Activated CD4-positive, CD25-positive, alpha-beta regulatory T cell (primary cell): ENCODE measurements at regions not wholly inside any gene's neighbourhood (a gene's known extent, or its start where the extent isn't known, plus 50 kb on each side); places are given as distances from the start of the nearest gene placed in this dataset.

Source experiments
- DNase-seq, 4 experiments: peaks; one replicate each; lab custom pipeline; 2025; lab: John Stamatoyannopoulos, UW

DNA sequence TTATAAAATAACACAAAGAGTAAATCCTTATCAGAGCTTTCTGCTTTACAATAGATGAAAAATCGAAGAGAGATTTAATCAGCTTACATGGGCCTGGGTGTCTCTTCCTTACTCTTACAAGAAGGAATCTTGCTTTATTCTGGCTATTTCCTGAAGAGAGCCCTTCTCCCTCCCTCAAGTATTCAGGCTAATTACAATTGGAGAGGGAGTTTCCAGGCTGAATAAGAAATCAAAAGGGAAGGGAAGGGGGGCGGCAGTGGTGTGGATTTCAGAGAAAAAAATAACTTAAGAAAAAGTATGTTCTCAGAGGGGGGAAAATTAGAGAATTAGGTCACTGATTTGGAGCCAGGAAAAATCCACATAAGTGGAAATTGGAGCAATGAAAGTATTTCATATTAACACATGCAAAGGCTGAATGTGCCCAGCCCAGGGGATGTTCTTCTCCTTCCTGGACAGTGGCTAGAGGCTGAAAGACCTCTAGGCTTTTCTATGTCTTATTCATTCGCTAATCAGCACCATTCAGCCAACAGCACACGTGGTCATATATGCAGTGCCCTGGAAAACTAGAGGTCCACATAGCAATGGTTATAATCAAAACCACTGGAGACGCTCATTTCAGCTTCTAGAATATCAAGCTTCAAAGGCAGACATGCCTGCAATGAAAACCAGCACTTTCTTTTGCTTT, 158.9 kb upstream of the BTG1 start:
- no peak for DNase-seq

GRCh38 chr12:92302041-92302829, 156.6 kb upstream of the BTG1 start:
- no peak for DNase-seq

DNA sequence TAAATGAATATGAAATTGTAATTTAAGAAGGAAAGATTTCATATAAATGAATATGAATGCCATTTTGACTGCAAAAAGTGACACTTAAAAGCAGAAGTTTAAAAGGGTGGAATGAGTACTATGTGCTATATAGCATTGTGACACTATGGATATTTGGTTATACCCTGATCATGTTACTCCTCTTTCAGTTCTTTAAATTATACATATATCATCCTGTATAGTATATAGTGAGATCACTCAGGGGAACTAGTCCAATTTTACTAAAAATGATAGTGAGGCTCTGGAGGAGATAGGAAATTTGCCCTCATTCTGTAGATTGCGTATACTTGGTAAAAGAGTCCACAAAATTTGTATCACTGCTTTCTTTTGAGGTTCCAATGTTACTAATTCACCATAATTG, 155.7 kb upstream of the BTG1 start:
- DNase-seq: no peak

- DNase-seq: no peak
These were observed 155.1 kb upstream of the BTG1 start for GRCh38 chr12:92300777-92301176.

- DNase-seq: no peak
These were observed 154.1 kb upstream of the BTG1 start for GRCh38 chr12:92299744-92300143.

- no peak for DNase-seq
These were observed 153.7 kb upstream of the BTG1 start for GRCh38 chr12:92299344-92299743.

DNA sequence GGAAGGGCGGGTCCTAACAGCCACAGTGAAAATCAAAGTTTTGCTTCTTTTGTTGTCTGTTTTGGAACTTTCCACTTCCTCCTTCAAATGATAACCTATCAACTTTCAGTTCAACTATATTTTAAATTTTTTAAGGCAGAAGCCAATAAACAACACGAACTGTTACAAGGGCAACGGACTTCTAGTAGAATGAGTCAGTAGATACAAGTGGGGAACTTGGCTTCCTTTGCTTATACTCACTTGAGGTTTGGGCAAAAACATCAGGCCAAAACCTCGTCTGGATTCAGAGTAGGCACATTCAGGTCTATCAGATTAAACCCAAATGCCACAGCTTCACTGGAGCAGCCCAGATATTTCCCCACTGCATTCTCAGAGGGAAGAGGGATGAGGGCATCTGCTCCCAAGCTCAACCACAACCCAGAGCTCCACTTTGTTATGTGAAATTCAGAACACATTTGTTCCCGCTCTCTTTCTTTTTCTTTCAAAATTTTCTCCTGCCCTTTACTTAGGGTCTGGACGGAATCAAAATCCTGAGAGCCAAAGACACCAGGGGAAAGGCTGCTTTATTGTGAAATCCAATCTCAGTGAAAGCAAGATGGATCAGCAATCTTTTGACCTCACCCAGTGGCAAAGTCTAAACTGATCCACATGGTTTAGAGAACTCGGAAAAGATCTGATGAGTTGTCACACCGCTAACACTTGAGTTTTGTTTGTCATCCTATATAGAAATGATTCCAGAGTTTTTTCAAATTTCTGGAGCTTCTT, 152.5 kb upstream of the BTG1 start:
- DNase-seq: no peak

- DNase-seq: no peak
These were observed 151.8 kb upstream of the BTG1 start for GRCh38 chr12:92297405-92297804.

DNA sequence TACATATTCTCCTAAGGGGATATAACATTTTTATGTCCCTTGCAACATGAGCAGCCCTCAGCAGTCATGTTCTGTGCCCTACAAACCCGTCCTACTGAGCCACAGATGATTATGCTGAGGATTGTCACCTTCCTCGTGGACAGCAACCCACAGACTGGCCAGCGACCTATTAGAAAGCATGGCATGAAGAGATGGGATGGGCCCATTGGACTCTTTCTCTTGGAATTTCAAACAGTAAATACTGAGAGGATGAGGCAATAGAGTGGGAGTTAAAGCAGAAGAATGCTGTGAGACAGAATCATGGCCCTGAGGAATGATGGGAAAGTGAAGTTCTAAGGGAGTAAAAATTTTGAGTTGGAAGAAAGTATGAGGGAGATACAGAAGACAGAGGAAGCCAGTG, 149.9 kb upstream of the BTG1 start:
- no peak for DNase-seq

GRCh38 chr12:92294676-92295440, 149.2 kb upstream of the BTG1 start:
- no peak for DNase-seq

DNA sequence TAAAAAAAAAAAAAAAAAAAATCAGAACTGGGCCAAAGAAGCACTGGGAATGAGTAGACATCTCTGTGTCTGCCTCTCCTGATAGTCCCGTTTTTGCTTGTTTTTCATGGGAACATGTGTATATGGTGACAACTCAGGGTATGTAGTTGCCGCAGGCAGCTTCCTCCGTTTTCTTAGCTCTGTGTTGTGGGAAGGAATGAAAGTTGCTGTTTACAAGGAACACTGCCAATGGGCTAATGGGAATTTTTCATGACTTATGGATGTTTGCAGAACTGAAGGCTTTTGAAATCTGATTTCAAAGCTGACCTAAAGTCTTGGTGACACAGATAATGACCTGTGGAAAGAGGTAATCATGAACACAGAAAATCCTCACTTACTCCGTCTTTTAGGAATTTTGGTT, 146.4 kb upstream of the BTG1 start:
- no peak for DNase-seq

DNA sequence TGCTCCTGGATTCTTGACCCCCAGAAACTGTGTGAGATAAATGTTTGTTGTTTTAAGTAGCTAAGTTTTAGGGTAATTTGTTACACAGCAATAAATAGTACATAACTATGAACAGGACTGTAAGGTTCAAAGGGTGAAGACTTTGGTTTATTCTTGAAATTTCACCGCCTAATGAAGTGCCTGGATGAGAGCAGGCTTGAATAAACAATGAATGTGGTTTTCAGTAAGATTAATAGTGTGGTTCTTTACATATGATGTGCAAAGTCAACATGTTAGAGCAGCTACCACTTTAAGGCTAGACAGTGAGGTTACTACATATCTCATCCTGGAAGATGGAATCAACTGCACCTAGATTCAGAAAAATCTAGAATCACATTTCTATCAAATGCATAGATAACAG, 145.2 kb upstream of the BTG1 start:
- no peak for DNase-seq

DNA sequence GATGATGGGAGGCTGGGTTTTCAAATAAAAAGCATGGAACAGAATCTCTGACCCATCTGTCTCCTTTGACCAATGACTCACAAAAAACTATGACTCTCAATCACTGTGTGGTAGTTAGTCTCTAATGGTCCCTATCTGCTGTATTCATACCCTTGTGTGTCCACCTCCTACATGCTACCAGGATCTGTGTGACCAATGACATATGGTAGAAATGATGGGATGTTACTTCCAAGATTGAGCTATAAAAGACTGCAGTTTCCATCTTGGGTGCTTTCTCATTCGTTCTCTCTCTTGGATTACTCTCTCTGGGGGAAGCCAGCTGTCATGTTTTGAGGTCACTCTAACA, 144.7 kb upstream of the BTG1 start:
- no peak for DNase-seq

GRCh38 chr12:92289629-92290349, 144.1 kb upstream of the BTG1 start:
- no peak for DNase-seq

- DNase-seq: no peak
These were observed 142.9 kb upstream of the BTG1 start for GRCh38 chr12:92288561-92288960.

GRCh38 chr12:92278378-92278828, 132.8 kb upstream of the BTG1 start:
- DNase-seq: no peak

- no peak for DNase-seq
These were observed 132.1 kb upstream of the BTG1 start for GRCh38 chr12:92277795-92278194.

DNA sequence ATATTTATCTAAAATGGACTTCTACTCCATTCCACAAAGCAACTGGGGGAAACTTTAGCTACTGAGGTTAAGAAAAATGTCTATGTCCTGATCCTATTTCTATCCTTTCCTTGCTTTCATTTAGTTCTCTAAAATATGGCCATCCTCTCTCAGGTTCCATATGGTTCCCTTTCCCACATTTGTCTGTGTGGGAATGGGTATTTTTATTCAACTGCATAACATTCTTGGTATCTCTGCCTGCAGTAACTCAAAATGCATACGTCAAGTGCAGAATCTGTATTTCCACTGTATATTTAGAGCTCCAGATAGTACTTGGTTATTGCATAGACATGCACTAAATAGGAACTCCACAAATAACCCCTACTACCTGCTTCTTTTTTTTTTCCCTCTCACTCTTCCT, 130.6 kb upstream of the BTG1 start:
- DNase-seq: no peak

DNA sequence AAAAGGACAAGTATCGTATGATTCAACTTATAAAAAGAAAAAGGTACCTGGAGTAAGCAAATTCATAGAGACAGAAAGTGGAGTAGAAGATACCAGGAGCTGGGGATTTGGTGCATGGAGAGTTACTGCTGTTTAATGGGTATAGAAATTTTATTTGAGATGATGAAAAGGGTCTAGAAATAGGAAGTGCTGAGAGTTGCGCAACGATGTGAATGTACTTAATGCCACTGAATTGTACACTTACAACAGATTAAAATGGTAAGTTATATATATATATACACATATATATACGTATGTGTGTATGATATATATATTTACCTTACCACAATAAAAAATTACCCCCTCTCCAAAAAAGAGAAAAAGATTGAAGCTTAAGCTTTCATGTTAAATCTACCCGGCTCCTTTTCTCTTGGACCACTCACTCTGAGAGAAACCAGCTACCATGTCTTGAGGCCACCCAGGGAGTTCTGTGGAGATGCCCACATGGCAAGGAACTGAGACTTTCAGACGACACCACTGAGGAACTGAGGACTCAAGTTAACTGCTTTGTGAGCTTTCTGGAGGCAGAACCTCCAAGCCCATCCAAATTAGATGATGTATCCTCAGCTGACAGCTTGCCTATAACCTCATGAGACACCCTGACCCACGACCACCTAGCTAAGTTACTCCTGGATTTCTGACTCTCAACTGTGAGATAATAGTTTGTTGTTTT, 130.0 kb upstream of the BTG1 start:
- no peak for DNase-seq

GRCh38 chr12:92273076-92273475, 127.4 kb upstream of the BTG1 start:
- no peak for DNase-seq
